GM18951 (cell line): ENCODE measurements at regions not wholly inside any gene's neighbourhood (a gene's known extent, or its start where the extent isn't known, plus 50 kb on each side); places are given as distances from the start of the nearest gene placed in this dataset.
"Not testable (repeated sequence)": the region's sequence is repeated elsewhere in the genome, so short reads cannot be mapped to it uniquely, and the experiment has no call there.

Experiments used
- POLR2A ChIP-seq: IDR thresholded peaks from 4 replicates; pipeline ENCODE4 v1.6.1; 2011; ENCODE audit warnings: mild to moderate bottlenecking; ENCODE audit not compliant: insufficient read length, insufficient read depth; ENCODE audit errors: extremely low read depth
- in situ Hi-C: fragments of 300-500 bp; cut with MboI; formaldehyde crosslinking; loops from one replicate; pipeline ENCODE4 v1.12.0; 2022; ENCODE audit warnings: low sequenced_read_pairs, mixed read lengths, inconsistent platforms; ENCODE audit not compliant: unreplicated experiment

DNA sequence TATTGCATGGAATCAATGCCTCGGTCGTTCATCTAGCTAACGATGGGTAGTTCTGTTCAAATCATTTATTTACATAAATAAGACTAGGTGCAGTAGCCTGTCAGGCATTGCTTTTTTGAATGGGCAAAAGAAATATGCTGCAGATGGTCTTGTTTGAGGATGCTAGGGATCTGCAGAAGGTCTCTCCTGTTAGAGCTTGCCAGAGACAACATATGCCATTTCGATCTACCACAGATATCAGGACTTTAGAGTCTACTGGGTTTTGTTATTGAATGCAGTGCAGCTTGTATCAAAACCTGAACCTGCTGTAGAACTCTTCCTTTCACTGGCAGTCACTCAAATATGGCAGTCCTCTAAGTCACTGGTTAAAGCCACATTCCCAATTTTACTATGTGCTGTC, 381.1 kb upstream of the CDH10 start:
- TF ChIP-seq POLR2A, result no peak
- in situ Hi-C loops, result no loop called here

DNA sequence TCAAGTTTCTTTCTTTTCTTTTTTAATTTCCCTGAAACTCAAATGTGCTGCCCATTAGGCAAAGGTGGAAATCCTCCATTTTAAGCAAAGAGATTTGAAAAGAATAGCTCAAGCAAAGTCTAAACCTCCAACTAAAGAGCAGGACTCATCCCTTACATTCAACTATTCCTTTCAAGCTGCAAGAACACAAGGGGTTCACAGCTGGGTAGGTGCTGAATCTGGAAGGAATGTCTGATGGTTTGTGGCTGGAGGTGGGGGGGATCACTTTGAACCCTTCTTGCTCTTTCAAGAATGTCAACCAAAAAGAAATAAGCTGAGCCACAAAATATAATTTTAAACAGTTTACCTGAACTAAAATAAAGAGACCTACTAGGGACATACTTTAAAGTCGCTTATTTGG, 375.7 kb upstream of the CDH10 start:
- TF ChIP-seq POLR2A, result no peak
- in situ Hi-C loops, result no loop called here

DNA sequence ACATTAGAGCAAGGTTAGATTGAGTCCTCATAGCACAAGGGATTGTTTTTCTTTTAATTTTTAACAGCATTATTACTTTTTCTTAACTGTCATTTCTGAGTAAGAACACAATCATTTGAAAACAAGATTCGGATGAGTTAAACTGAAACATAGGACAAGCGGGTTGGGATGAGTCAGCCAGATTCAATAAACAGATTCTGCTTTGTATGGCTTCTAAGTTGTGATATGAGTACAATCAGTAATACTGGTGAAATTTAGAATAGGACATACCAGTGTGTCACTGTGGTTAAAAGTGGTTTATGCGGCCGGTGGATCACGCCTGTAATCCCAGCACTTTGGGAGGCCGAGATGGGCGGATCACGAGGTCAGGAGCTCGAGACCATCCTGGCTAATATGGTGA, 364.3 kb upstream of the CDH10 start:
- in situ Hi-C loops, result no loop called here
- no peak for TF ChIP-seq POLR2A

DNA sequence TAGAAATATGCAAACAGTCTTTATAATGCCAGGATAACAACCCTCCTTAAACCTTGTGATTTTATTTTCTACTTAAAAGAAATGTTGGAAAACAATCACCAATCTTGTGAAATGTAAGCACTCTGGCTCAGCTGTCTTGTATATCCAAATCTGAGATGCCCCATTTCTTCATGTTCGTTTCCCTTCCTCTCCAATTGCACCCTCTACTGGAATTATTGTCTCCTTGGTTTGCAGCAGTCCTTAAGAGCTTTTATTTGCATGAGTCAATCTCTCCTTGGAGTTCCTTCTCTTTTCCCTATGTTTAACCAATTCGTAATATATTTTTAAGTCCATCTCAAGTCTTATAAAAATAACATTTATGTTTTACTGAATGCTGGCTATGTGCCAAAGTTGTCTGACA, 362.0 kb upstream of the CDH10 start:
- no peak for TF ChIP-seq POLR2A
- in situ Hi-C loops, result no loop called here

DNA sequence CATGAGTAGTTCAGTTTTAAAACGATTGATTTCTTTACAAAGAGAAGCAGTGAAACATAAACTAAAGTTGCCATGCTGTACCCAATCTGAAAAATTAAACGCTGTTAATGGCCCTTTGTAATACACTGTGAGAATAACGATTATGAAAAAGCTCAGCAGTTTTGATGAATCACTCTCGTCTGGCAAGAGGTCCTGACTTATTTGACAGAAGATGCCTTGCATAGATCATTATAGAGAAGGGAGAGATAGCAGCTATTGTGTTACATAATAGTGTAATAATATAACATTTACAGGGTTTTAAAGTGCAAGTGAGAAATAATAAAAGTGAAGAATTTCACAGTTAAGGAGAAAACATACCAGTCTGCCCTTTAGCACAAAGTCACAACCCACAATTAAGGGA, 361.5 kb upstream of the CDH10 start:
- in situ Hi-C loops, result no loop called here
- TF ChIP-seq POLR2A, result no peak

DNA sequence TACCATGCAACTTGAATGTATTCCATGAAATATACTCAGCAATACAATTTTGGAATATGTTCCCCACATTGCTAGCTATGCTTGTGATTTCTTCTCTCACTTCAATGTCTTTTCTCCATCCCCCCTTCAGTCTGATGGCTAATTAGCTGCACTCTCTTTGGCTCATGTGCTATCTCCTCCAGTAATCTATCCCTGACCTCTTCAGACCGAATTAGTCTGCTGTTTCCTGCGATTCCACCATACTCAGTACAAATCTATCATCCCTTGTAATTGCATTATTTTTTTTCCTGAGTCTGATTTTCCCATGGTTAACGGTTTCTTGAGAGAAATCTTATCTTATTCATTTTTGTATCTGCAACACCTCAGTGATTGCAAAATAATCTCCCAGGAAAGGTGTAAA, 360.7 kb upstream of the CDH10 start:
- in situ Hi-C loops, result no loop called here
- TF ChIP-seq POLR2A, result no peak

DNA sequence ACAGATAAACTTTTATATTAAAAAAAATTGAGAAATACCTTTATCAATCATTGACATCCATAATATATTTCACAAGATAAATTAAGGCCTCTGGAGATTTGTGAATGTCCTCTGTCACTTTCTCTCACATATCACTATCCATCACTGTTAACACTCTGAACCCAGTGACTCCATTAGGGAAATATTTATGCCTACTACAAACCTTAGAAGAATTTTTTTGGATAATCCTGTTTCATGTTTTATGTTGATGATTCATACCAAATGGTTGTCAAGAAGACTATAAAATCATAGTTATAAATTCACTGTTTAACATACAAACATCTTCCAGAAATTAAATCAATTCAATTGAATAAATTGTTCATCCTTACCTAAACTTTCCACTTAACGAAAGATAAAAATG, 357.6 kb upstream of the CDH10 start:
- in situ Hi-C loops, result no loop called here
- TF ChIP-seq POLR2A, result no peak

DNA sequence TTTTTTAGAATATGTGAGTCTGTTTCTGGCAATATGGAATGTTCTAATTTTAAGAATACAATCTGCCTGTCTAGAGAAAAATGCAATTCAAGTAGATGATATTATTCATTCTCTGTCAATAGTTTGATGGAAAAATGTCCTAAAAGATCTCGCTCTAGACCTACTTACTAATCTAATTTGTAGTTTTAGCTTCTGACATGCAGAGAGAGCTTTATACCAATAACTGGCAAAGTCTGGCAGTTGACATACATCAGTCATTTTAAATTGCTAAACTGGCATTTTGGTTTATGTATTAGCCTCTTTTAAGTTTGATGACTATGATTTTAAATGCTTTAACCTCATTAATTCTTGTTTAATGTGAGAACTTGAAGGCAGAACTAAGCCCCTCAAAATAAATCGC, 355.0 kb upstream of the CDH10 start:
- in situ Hi-C loops, result no loop called here
- no peak for TF ChIP-seq POLR2A

DNA sequence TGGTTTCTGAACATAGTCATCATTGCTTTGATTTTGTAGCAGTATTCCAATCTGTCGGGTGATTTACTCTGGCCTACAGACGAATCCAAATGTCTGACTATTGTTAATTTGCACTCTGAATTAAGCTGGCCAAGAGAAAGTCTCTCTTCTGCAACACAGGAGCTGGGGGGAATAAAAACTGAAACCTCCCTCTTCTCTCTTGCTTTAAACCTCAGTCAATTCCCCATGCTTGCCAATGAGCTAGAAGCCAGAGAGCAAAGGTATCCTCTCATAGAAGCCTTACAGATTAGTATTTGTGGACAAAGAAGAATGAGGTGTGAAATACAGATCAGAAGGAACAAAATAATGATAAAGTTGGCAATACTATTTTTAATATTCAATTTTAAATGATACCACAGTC, 353.9 kb upstream of the CDH10 start:
- in situ Hi-C loops, result no loop called here
- TF ChIP-seq POLR2A, result no peak

DNA sequence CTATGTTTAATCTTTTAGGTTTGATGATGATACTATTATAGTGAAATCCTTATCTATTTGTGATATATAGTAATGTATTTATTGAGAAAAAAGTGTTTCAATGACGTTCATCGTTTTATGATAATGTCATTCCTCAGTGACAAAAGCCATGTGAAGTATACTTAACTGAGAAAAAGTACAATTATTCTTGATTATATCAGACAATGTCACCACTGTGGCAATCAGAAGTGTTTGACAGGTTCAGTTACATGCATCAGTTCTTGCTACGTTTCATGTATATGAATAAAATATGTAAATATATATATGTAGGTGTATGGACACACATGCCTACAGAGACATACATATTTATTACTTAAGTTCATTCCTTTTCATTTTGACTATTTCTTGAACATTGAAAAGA, 341.5 kb upstream of the CDH10 start:
- in situ Hi-C loops, result no loop called here
- TF ChIP-seq POLR2A, result no peak

DNA sequence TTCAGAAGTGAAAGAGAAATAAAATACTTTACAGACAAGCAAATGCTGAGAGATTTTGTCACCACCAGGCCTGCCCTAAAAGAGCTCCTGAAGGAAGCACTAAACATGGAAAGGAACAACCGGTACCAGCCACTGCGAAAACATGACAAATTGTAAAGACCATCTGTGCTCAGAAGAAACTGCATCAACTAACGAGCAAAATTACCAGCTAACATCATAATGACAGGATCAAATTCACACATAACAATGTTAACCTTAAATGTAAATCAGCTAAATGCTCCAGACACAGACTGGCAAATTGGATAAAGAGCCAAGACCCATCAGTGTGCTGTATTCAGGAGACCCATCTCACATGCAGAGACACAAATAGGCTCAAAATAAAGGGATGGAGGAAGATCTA, 333.8 kb upstream of the CDH10 start:
- in situ Hi-C loops, result not testable (repeated sequence)

DNA sequence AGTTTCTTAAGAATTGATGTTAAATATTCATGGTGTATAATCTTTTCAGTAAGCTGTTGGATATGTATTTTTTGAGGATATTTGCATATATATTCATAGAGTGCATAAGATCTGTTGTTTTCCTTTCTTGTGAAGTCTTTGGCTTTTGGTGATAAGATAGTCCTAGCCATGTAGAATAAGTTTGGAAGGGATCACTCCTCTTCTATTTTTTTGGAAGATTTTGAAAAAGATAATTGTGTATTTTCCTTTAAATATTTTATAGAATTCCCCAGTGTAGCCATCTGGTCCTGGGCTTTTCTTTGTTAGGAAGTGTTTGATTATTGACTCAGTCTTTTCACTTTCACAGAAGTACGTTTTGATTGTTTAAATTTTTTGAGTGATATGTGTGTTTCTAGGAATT, 318.8 kb upstream of the CDH10 start:
- in situ Hi-C loops, result no loop called here
- TF ChIP-seq POLR2A, result no peak

DNA sequence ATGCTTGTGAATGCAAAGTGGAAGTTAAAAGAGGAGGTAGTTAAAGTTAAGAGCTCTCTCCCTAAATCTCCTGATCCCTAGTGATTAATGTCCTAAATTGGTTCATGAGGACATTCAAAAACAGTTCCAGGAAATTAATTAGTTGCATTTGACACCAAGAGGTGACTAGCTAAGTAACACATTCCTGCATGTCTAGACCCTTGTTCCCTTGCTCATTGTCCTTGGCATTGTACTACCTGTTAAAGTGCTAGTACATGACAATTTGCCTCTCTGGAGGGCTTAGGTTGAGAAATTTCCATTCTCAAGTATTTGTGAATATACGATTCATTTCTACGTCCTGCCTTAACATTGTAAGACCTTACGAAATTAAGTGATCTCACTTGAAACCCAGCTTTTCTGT, 278.6 kb upstream of the CDH10 start:
- in situ Hi-C loops, result no loop called here
- no peak for TF ChIP-seq POLR2A

DNA sequence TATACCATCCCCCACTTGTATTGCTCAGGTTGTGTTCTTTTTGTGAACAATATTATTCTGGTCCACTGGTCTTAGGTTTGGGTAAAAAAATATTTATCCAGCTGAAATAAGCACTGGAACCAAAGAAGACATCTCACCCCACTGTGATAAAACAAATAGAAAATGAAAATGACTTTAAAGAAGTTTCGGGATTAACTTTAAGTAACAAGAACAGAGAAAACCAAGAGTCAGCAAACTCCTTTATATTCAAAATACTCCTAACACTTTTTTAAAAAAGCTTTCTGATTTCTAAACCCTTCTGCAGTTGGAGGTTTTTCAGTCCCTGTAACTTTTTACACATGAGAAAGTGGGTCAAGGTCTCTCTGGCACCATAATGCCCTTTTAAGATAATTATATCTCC, 273.9 kb upstream of the CDH10 start:
- no peak for TF ChIP-seq POLR2A
- in situ Hi-C loops, result no loop called here

DNA sequence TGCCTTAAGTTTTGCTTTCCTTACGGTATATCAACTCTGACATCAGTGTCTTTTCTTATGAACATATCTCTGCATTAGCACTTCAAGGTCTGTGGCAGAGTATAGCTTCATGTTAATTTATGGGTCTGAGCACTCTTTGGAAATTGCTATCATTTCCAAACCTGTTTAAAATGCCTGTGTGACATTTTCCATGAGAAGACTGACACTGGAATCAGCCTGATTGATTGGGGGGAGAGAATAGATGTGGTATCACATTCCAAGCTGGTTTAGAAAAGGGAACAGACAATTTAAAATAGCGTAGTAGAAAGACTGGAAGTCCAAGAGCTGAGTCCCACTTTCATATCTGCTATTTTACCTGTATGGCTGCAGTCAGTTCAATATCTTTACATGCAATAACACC, 272.1 kb upstream of the CDH10 start:
- in situ Hi-C loops, result no loop called here

More for the DNA sequence above, 272.1 kb upstream of the CDH10 start:
- no peak for TF ChIP-seq POLR2A
